ENCODE measurements at regions not wholly inside any gene's neighbourhood (a gene's known extent, or its start where the extent isn't known, plus 50 kb on each side); places are given as distances from the start of the nearest gene placed in this dataset.

- no peaks in the 10 kb centered on the region for H3K9me3 ChIP-seq (ENCODE audit: control insufficient read depth, insufficient read depth, low read depth, low read length)
- H3K9ac ChIP-seq (ENCODE audit: insufficient read depth, low read length): no peak overlapping the region
- H3K4me3 ChIP-seq (replicated peaks in 1 of 4; ENCODE audit: control extremely low read depth in 1 of 4, insufficient read depth in 1 of 4, low read depth in 3 of 4, low read length in 4 of 4): no peak overlapping the region
- H3K27me3 ChIP-seq (ENCODE audit: control insufficient read depth, insufficient read depth, low read length): no peaks in the 10 kb centered on the region
- H3K36me3 ChIP-seq (ENCODE audit: control insufficient read depth, insufficient read depth, low read length): no peaks in the 10 kb centered on the region
- no peak overlapping the region for H3K4me2 ChIP-seq (ENCODE audit: extremely low read depth, insufficient read depth, low read length)
- H3K27ac ChIP-seq (ENCODE audit: insufficient read depth, low read length): no peak overlapping the region
- H3K4me1 ChIP-seq (ENCODE audit: control insufficient read depth, extremely low read depth, insufficient read depth, low read length): no peaks in the 10 kb centered on the region
- peak in 1 of 2 donors; percentile 10 for DNase-seq (ENCODE audit: low read depth in 2 of 2)
- no peak overlapping the region for H2AFZ ChIP-seq (ENCODE audit: low read length)
- no peaks in the 10 kb centered on the region for H3K79me2 ChIP-seq (ENCODE audit: control insufficient read depth, insufficient read depth, low read length)
- H4K20me1 ChIP-seq (ENCODE audit: control insufficient read depth, extremely low read depth, insufficient read depth, low read length): no peaks in the 10 kb centered on the region
- TF ChIP-seq, protein P1, sequence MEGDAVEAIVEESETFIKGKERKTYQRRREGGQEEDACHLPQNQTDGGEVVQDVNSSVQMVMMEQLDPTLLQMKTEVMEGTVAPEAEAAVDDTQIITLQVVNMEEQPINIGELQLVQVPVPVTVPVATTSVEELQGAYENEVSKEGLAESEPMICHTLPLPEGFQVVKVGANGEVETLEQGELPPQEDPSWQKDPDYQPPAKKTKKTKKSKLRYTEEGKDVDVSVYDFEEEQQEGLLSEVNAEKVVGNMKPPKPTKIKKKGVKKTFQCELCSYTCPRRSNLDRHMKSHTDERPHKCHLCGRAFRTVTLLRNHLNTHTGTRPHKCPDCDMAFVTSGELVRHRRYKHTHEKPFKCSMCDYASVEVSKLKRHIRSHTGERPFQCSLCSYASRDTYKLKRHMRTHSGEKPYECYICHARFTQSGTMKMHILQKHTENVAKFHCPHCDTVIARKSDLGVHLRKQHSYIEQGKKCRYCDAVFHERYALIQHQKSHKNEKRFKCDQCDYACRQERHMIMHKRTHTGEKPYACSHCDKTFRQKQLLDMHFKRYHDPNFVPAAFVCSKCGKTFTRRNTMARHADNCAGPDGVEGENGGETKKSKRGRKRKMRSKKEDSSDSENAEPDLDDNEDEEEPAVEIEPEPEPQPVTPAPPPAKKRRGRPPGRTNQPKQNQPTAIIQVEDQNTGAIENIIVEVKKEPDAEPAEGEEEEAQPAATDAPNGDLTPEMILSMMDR (conservative IDR thresholded peaks at IDR 0.05 in 1 of 2, IDR thresholded peaks at IDR 0.05 in 1 of 2; ENCODE audit: low read depth in 1 of 2, low read length in 2 of 2): no peak
- TF ChIP-seq EZH2 (IDR thresholded peaks at IDR 0.05; ENCODE audit: low read length, missing control alignments): no peak
Measured at GRCh38 chr18:29104227-29104626, 927.3 kb upstream of the CDH2 start.

- H4K20me1 ChIP-seq (ENCODE audit: control insufficient read depth, extremely low read depth, insufficient read depth, low read length): no peaks in the 10 kb centered on the region
- no peaks in the 10 kb centered on the region for H3K79me2 ChIP-seq (ENCODE audit: control insufficient read depth, insufficient read depth, low read length)
- H3K9ac ChIP-seq (ENCODE audit: insufficient read depth, low read length): no peak overlapping the region
- no peak for TF ChIP-seq EZH2 (IDR thresholded peaks at IDR 0.05; ENCODE audit: low read length, missing control alignments)
- TF ChIP-seq, protein P1 (conservative IDR thresholded peaks at IDR 0.05 in 1 of 2, IDR thresholded peaks at IDR 0.05 in 1 of 2; ENCODE audit: low read depth in 1 of 2, low read length in 2 of 2): no peak
- H3K36me3 ChIP-seq (ENCODE audit: control insufficient read depth, insufficient read depth, low read length): no peaks in the 10 kb centered on the region
- H2AFZ ChIP-seq (ENCODE audit: low read length): no peak overlapping the region
- no peak overlapping the region for H3K27ac ChIP-seq (ENCODE audit: insufficient read depth, low read length)
- DNase-seq (ENCODE audit: low read depth in 2 of 2): no peak
- no peaks in the 10 kb centered on the region for H3K27me3 ChIP-seq (ENCODE audit: control insufficient read depth, insufficient read depth, low read length)
- no peaks in the 10 kb centered on the region for H3K4me1 ChIP-seq (ENCODE audit: control insufficient read depth, extremely low read depth, insufficient read depth, low read length)
- H3K4me3 ChIP-seq (replicated peaks in 1 of 4; ENCODE audit: control extremely low read depth in 1 of 4, insufficient read depth in 1 of 4, low read depth in 3 of 4, low read length in 4 of 4): no peak overlapping the region
- H3K9me3 ChIP-seq (ENCODE audit: control insufficient read depth, insufficient read depth, low read depth, low read length): no peaks in the 10 kb centered on the region
- no peak overlapping the region for H3K4me2 ChIP-seq (ENCODE audit: extremely low read depth, insufficient read depth, low read length)
Measured at GRCh38 chr18:29096079-29096770, 919.3 kb upstream of the CDH2 start.

DNA sequence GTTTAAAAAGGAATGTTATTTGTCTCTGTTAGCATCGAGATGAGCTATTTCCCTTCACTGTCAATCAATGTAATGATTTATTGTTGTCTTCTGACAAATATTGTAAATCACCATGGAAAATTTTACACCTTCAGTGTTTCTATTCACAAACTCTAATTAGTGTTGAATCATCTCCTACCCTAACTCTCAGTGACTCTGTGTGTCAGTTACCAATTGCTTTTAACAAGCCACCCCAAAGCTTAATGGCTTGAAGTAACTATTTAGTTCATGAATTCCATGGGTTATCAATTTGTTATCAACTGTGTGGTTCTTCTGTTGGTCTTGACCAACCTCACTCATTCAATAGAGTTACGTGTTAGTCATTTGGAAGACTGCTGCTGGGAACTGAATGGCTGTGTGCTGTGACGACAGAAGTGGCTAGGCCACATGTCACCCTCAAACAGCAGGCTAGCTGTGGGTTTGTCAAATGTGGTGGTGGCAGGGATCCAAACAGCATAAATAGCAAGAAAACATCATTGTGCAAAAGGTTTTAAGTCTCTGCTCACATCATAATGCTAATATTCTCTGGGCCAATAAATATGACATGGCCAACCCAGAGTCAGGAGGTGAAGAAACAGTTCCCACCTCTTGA lies 910.8 kb upstream of the CDH2 start:
- Histone ChIP-seq H4K20me1 (ENCODE audit: control insufficient read depth, extremely low read depth, insufficient read depth, low read length) (no peaks in the 10 kb centered on the region), H3K9me3 (ENCODE audit: control insufficient read depth, insufficient read depth, low read depth, low read length) (no peaks in the 10 kb centered on the region), H3K4me2 (ENCODE audit: extremely low read depth, insufficient read depth, low read length) (no peak overlapping the region), H3K27ac (ENCODE audit: insufficient read depth, low read length) (no peak overlapping the region), H3K9ac (ENCODE audit: insufficient read depth, low read length) (no peak overlapping the region), H3K79me2 (ENCODE audit: control insufficient read depth, insufficient read depth, low read length) (no peaks in the 10 kb centered on the region), H3K27me3 (ENCODE audit: control insufficient read depth, insufficient read depth, low read length) (no peaks in the 10 kb centered on the region), H2AFZ (ENCODE audit: low read length) (no peak overlapping the region), H3K4me3 (replicated peaks in 1 of 4; ENCODE audit: control extremely low read depth in 1 of 4, insufficient read depth in 1 of 4, low read depth in 3 of 4, low read length in 4 of 4) (no peak overlapping the region), H3K4me1 (ENCODE audit: control insufficient read depth, extremely low read depth, insufficient read depth, low read length) (no peaks in the 10 kb centered on the region), H3K36me3 (ENCODE audit: control insufficient read depth, insufficient read depth, low read length) (no peaks in the 10 kb centered on the region)
- no peak for TF ChIP-seq EZH2 (IDR thresholded peaks at IDR 0.05; ENCODE audit: low read length, missing control alignments)
- TF ChIP-seq, protein P1 (conservative IDR thresholded peaks at IDR 0.05 in 1 of 2, IDR thresholded peaks at IDR 0.05 in 1 of 2; ENCODE audit: low read depth in 1 of 2, low read length in 2 of 2): no peak
- peak in 1 of 2 donors; percentile 3 for DNase-seq (ENCODE audit: low read depth in 2 of 2)

All from fibroblast of lung (primary cell).